ENCODE measurements at regions not wholly inside any gene's neighbourhood (a gene's known extent, or its start where the extent isn't known, plus 50 kb on each side); places are given as distances from the start of the nearest gene placed in this dataset.
A peak's percentile ranks its signal among the peaks of the same experiment; 100 is the strongest.
"Not testable (repeated sequence)": the region's sequence is repeated elsewhere in the genome, so short reads cannot be mapped to it uniquely, and the experiment has no call there.

DNA sequence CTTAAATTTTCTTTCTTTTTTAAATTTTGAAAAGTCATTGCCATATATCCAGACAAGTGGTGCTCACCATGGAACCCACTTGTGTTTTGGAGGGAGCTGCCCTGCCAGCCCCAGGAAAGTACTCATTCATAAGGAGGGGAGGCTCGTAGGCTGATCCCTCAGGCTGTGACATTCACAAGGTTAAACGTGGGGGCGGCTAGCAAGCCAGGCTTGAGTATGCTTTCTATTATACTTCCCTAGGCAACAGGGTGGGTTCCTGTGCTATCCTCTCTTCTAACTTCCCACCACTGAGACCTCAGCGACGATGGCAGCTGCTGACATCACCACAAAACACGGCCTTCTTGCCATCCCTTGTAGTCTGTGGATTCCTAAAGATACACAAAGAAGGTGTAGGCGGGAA, 160.5 kb upstream of the C2CD4B start:
- no peak for DNase-seq

- no peak for DNase-seq
Observed at GRCh38 chr15:62326460-62327011, 161.5 kb upstream of the C2CD4B start.

- no peak for DNase-seq
Observed at GRCh38 chr15:62327406-62327805, 162.3 kb upstream of the C2CD4B start.

DNA sequence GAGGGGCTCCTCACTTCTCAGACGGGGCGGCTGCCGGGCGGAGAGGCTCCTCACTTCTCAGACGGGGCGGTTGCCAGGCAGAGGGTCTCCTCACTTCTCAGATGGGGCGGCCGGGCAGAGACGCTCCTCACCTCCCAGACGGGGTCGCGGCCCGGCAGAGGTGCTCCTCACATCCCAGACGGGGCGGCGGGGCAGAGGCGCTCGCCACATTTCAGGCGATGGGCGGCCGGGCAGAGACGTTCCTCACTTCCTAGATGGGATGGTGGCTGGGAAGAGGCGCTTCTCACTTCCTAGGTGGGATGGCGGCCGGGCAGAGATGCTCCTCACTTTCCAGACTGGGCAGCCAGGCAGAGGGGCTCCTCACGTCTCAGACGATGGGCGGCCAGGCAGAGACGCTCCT, 167.4 kb upstream of the C2CD4B start:
- not testable (repeated sequence) for DNase-seq

GRCh38 chr15:62334536-62334935, 169.5 kb upstream of the C2CD4B start:
- no peak for DNase-seq

GRCh38 chr15:62337934-62338333, 172.8 kb upstream of the C2CD4B start:
- no peak for DNase-seq

- no peak for DNase-seq
Observed at GRCh38 chr15:62338497-62338896, 173.4 kb upstream of the C2CD4B start.

DNA sequence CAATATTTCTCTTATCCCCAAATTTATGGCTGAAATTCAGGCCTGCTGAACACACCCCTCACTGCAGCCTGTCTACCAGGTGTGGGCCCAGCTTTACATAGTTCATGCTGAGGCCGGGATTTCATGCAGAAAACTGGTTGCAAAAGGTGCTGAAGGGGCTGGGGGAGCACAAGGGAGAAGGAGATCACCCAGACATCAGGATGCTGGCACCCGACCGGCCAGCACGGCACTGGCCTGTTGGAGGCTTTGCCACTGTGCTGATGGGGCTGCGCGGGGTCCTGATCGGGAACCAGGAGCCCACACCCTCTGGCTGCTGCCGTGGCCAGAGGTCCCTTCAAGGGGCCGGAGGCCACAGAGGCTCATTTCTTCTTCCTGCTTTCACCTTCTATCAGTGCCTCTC, 177.9 kb upstream of the C2CD4B start:
- DNase-seq, result no peak

- no peak for DNase-seq
Observed at GRCh38 chr15:62343397-62343796, 178.3 kb upstream of the C2CD4B start.

GRCh38 chr15:62344806-62345539, 179.9 kb upstream of the C2CD4B start:
- peak; percentile 9 to 65 (median 47) for DNase-seq

GRCh38 chr15:62346168-62346567, 181.1 kb upstream of the C2CD4B start:
- no peak for DNase-seq

DNA sequence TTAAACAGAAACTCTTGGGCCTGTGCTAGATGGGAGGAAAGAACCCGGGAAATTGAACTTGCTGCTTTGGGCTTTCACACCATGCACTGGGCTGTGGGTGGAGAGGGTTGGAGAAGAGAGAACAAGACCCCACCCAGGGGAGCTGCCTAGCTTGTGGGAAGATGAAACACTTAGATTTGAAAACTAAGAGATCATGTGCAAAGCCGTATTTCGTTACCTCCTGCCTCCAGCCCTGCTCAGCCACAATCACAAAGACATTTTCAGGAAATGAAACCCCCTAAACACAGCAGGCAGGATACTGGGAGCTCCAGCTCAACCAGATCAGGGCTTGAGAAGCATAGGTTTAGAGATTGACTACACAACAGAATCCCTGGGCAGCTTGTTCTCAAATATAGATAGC, 183.0 kb upstream of the C2CD4B start:
- DNase-seq, result no peak

GRCh38 chr15:62348623-62349022, 183.5 kb upstream of the C2CD4B start:
- DNase-seq, result no peak

DNA sequence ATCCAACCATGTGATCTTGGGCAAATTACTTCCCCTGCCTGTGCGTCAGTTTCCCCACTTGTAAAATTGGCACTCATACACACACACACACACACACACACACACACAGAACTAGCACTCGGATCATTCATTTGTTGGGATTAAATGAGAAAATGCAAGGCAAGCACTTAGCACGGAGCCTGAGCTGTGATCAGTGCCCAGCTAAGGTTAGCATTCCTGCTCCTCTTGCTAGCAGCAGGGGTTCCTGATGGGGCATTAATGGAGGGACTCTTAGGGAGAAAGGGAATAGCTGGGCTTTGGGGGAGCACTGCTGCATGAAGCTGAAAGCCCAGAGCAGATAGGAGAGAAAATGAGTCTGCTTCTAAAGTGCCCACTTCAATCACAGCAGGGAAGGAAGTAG, 187.7 kb upstream of the C2CD4B start:
- DNase-seq, result no peak

- DNase-seq, result no peak
Observed at GRCh38 chr15:62357431-62357830, 192.3 kb upstream of the C2CD4B start.

DNA sequence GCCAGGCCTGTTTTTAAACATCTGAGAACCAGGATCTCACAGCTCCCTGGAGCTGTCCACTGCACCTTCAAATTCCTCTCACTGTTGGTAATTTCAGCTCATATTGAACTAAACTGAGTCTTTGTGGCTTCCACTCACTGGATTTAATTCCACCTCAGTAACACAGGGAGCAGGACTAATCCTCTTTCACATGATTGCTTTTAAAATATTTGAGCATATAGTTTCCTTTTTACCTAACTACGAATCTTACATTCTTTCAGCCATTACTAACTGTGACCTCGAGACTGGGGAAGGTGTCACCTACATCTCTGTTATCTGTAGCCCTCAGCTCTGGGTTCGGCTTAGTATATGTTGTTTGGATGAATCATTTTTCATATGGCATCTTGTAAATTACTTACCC, 194.3 kb upstream of the C2CD4B start:
- DNase-seq, result no peak

- no peak for DNase-seq
Observed at GRCh38 chr15:62360332-62361097, 195.4 kb upstream of the C2CD4B start.

DNA sequence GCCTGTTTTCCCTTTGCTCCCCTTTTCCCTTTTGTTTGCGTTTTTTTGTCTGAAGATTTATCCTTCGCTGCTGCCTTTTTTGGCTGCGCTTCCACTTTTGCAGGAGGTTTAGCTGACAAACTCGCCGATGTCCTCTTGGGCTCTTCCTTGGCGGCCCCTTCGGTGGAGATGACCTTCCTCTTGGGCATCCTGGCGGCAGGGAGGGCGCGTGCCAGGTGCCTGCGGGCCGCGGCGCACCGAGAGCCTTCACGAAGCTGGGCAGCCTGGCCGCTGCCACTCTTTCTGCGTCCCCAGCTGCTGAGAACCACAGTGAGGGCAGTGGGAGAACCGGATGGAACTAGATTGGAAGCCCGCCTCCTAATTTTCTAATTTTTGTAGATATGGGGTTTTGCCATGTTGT, 197.1 kb upstream of the C2CD4B start:
- DNase-seq, result no peak

DNA sequence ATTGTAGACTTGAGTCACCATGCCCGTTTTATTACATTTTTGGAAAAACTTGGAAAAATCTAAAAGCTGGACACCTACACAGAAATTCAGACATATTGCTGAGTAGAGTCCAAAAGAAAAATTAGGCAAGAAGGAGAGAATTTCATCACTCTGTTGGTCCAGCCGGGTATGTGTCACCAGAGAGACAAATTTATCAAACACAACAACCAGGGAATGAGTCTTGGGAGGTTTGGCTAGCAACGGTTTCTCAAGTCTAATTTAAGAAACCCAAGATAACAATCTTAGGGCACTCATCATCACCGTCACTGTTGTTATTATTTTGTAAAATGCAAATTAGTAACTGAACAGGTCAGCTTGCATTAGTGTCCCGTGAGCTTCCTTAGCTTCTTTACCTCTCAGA, 197.5 kb upstream of the C2CD4B start:
- DNase-seq, result no peak

- no peak for DNase-seq
Observed at GRCh38 chr15:62363913-62364312, 198.8 kb upstream of the C2CD4B start.

DNA sequence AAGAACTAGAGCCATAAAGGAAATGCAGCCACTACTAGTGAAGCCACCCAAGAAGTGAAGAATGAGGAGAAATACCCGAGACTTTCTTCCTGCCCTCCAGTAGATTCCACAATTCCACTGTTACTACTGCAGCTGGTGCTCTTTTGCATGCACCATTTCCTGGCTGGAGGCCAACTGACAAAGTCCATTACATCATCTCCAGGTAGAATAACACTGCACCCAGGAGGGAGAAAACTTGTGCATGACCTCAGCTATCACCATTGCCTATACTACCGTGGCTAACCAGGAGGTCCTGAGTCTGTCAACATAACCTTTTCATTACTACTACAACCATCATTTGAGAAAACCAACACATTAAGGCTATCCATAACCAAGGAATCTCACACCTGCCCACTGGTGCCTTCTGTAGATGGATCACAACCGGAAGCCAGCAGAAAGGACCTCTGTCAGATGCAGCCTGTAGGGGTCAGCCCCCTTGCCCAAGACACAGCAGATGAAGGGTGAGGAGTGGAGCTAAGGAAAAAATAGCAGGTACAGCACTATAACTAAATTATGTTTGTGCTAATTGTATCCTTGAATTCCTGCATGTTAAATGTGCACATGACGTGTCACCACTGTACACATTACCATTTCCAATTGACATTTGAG, 200.8 kb upstream of the C2CD4B start:
- no peak for DNase-seq

GRCh38 chr15:62369454-62369853, 204.4 kb upstream of the C2CD4B start:
- DNase-seq, result no peak

GRCh38 chr15:62371683-62372082, 206.6 kb upstream of the C2CD4B start:
- not testable (repeated sequence) for DNase-seq
